GM18870 (cell line): ENCODE measurements at regions not wholly inside any gene's neighbourhood (a gene's known extent, or its start where the extent isn't known, plus 50 kb on each side); places are given as distances from the start of the nearest gene placed in this dataset.

Experiments
- ATAC-seq: cut with Tn5 transposase; IDR thresholded peaks from one replicate; pipeline ENCODE4 v1.9.1; 2021; ENCODE audit warnings: moderate library complexity; ENCODE audit not compliant: unreplicated experiment

GRCh38 chr7:33806298-33807154 is 98.8 kb upstream of the BMPER start:
- ATAC-seq, result no peak

- ATAC-seq, result no peak
Observed at GRCh38 chr7:33807155-33807530, 98.2 kb upstream of the BMPER start.

- no peak for ATAC-seq
Observed at GRCh38 chr7:33807779-33808482, 97.4 kb upstream of the BMPER start.

GRCh38 chr7:33809228-33809627 is 96.1 kb upstream of the BMPER start:
- no peak for ATAC-seq

GRCh38 chr7:33810356-33810755 is 95.0 kb upstream of the BMPER start:
- no peak for ATAC-seq

GRCh38 chr7:33813331-33813730 is 92.0 kb upstream of the BMPER start:
- ATAC-seq, result no peak

- no peak for ATAC-seq
Observed at GRCh38 chr7:33814400-33814799, 90.9 kb upstream of the BMPER start.

GRCh38 chr7:33814936-33815335 is 90.4 kb upstream of the BMPER start:
- ATAC-seq, result no peak

GRCh38 chr7:33815336-33815735 is 90.0 kb upstream of the BMPER start:
- no peak for ATAC-seq

- ATAC-seq, result no peak
Observed at GRCh38 chr7:33816106-33816505, 89.2 kb upstream of the BMPER start.

GRCh38 chr7:33819658-33820057 is 85.7 kb upstream of the BMPER start:
- no peak for ATAC-seq

GRCh38 chr7:33820206-33820605 is 85.1 kb upstream of the BMPER start:
- no peak for ATAC-seq

- no peak for ATAC-seq
Observed at GRCh38 chr7:33821970-33822369, 83.4 kb upstream of the BMPER start.

GRCh38 chr7:33823913-33824312 is 81.4 kb upstream of the BMPER start:
- ATAC-seq, result no peak

GRCh38 chr7:33824911-33825459 is 80.4 kb upstream of the BMPER start:
- no peak for ATAC-seq

GRCh38 chr7:33825644-33826043 is 79.7 kb upstream of the BMPER start:
- ATAC-seq, result no peak

GRCh38 chr7:33829536-33829935 is 75.8 kb upstream of the BMPER start:
- ATAC-seq, result no peak

GRCh38 chr7:33831389-33832141 is 73.8 kb upstream of the BMPER start:
- ATAC-seq, result no peak

- no peak for ATAC-seq
Observed at GRCh38 chr7:33832271-33832721, 73.0 kb upstream of the BMPER start.

GRCh38 chr7:33836797-33837355 is 68.5 kb upstream of the BMPER start:
- ATAC-seq, result no peak

- no peak for ATAC-seq
Observed at GRCh38 chr7:33837356-33837851, 67.9 kb upstream of the BMPER start.
